ENCODE measurements at regions not wholly inside any gene's neighbourhood (a gene's known extent, or its start where the extent isn't known, plus 50 kb on each side); places are given as distances from the start of the nearest gene placed in this dataset.

DNA sequence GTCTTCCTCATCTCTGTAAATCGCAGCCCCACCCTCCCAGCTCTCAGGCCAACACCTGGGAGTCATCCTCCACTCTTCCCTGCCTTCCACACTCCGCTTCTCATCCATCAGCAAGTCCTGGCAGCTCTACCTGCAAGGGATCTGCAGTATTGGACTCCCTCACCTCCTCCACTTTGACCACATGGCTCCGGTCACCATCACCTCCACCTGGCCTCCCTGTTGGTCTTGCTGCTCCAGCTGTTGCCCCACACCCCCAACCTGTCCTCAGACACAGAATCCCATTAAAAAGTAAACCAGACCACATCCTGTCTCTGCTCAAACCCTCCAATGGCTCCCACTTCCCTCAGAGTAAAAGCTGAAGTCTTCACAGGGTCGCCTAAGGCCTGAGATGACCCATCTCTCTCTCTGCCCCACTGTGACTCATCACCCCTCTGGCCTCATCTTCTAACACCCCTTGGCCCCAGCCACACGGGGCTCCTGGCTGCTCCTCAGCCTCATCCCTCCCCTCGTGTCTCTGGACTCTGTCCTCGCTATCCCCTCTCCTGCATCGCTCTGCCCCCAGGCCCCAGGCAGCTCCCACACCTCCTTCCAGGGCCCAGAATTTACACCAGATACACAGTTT, 185.1 kb upstream of the SULF2 start:
- Histone ChIP-seq H3K79me2 (ENCODE audit: low read depth) (peaks cover 22% of the 10 kb centered on the region), H3K4me1 (replicated peaks; ENCODE audit: insufficient read depth) (peaks cover 56% of the 10 kb centered on the region), H3F3A (ENCODE audit: insufficient read depth, low read depth) (peaks cover 51% of the 10 kb centered on the region), H3K27ac (peak overlapping the region; percentile 100), H2AFZ (no peak overlapping the region), H4K20me1 (ENCODE audit: insufficient read depth) (no peaks in the 10 kb centered on the region), H3K27me3 (ENCODE audit: insufficient read depth, low read depth) (no peaks in the 10 kb centered on the region), H3K4me3 (peak overlapping the region; percentile 68; the same call in 1 of the 2 replicates), H3K9me2 (ENCODE audit: insufficient read depth) (no peaks in the 10 kb centered on the region), H3K36me3 (ENCODE audit: low read depth) (no peaks in the 10 kb centered on the region), H3K4me2 (peak overlapping the region; percentile 100), H3K9me3 (ENCODE audit: insufficient read depth, low read depth) (no peaks in the 10 kb centered on the region)
- TF ChIP-seq CTCF (conservative IDR thresholded peaks at IDR 0.05) (no peak), EZH2 (IDR thresholded peaks at IDR 0.05; ENCODE audit: low read depth) (no peak)
- peak in 1 of 2 experiments; percentile 62 for DNase-seq
- ChIA-PET POLR2A (ENCODE audit: unreplicated experiment) (interaction anchor here (0.6 kb wide), 1 partner anchor 200 kb away, joined by 3 read pairs; no protein-coding TSS in a partner anchor), CTCF (no interaction called here)
- intact Hi-C loops (cut with micrococcal nuclease; ENCODE audit: unreplicated experiment), result loop anchor here (5.0 kb wide), 2 partner anchors 242 to 567 kb away; no protein-coding TSS in a partner anchor
- BruUV-seq (replicated peaks), result no TSS peak

- ChIA-PET POLR2A (ENCODE audit: unreplicated experiment) (interaction anchor here (0.6 kb wide), 1 partner anchor 42 kb away, joined by 3 read pairs; no protein-coding TSS in a partner anchor), CTCF (no interaction called here)
- Histone ChIP-seq H3K4me3 (no peak overlapping the region), H3K27me3 (ENCODE audit: insufficient read depth, low read depth) (no peaks in the 10 kb centered on the region), H3K27ac (peak overlapping the region; percentile 100), H3K79me2 (ENCODE audit: low read depth) (peaks cover 12% of the 10 kb centered on the region), H3K9me3 (ENCODE audit: insufficient read depth, low read depth) (no peaks in the 10 kb centered on the region), H3K36me3 (ENCODE audit: low read depth) (no peaks in the 10 kb centered on the region), H3K4me1 (replicated peaks; ENCODE audit: insufficient read depth) (peaks cover 46% of the 10 kb centered on the region), H3K9me2 (ENCODE audit: insufficient read depth) (no peaks in the 10 kb centered on the region), H3F3A (ENCODE audit: insufficient read depth, low read depth) (peaks cover 44% of the 10 kb centered on the region), H4K20me1 (ENCODE audit: insufficient read depth) (no peaks in the 10 kb centered on the region), H3K4me2 (peak overlapping the region; percentile 100; the same call in 1 of the 2 replicates), H2AFZ (no peak overlapping the region)
- no TSS peak for BruUV-seq (replicated peaks)
- TF ChIP-seq CTCF (conservative IDR thresholded peaks at IDR 0.05) (no peak), EZH2 (IDR thresholded peaks at IDR 0.05; ENCODE audit: low read depth) (no peak)
- intact Hi-C loops (cut with micrococcal nuclease; ENCODE audit: unreplicated experiment), result no loop called here
- no peak for DNase-seq
These were observed 184.1 kb upstream of the SULF2 start for GRCh38 chr20:47969426-47969825.

GRCh38 chr20:47968541-47969310, 183.4 kb upstream of the SULF2 start:
- Histone ChIP-seq H3K36me3 (ENCODE audit: low read depth) (no peaks in the 10 kb centered on the region), H3K4me1 (replicated peaks; ENCODE audit: insufficient read depth) (peaks cover 40% of the 10 kb centered on the region), H3K4me3 (no peak overlapping the region), H3K4me2 (no peak overlapping the region), H3F3A (ENCODE audit: insufficient read depth, low read depth) (peaks cover 37% of the 10 kb centered on the region), H3K27me3 (ENCODE audit: insufficient read depth, low read depth) (no peaks in the 10 kb centered on the region), H4K20me1 (ENCODE audit: insufficient read depth) (no peaks in the 10 kb centered on the region), H3K27ac (no peak overlapping the region), H3K9me2 (ENCODE audit: insufficient read depth) (no peaks in the 10 kb centered on the region), H3K9me3 (ENCODE audit: insufficient read depth, low read depth) (no peaks in the 10 kb centered on the region), H3K79me2 (ENCODE audit: low read depth) (peaks cover 5% of the 10 kb centered on the region), H2AFZ (no peak overlapping the region)
- no TSS peak for BruUV-seq (replicated peaks)
- ChIA-PET POLR2A (ENCODE audit: unreplicated experiment) (no interaction called here), CTCF (interaction anchor here (0.6 kb wide), 1 partner anchor 107 kb away, joined by 3 read pairs; no protein-coding TSS in a partner anchor)
- DNase-seq, result no peak
- intact Hi-C loops (cut with micrococcal nuclease; ENCODE audit: unreplicated experiment), result no loop called here
- TF ChIP-seq EZH2 (IDR thresholded peaks at IDR 0.05; ENCODE audit: low read depth) (no peak), CTCF (conservative IDR thresholded peaks at IDR 0.05) (no peak)
